Erythroblast (primary cell): ENCODE measurements at regions not wholly inside any gene's neighbourhood (a gene's known extent, or its start where the extent isn't known, plus 50 kb on each side); places are given as distances from the start of the nearest gene placed in this dataset.

Experiments
- GATA1 ChIP-seq: IDR thresholded peaks from 2 replicates; pipeline ENCODE4 v1.6.1; 2011; ENCODE audit warnings: low read depth, mild to moderate bottlenecking, control low read depth, low read length, moderate library complexity
- POLR2A ChIP-seq: IDR thresholded peaks from 2 replicates; pipeline ENCODE4 v1.6.1; 2011; ENCODE audit warnings: mild to moderate bottlenecking, low read length

GRCh38 chr1:57910305-57910704 lies 486.4 kb upstream of the DAB1 start:
- TF ChIP-seq POLR2A, result no peak
- TF ChIP-seq GATA1, result no peak
